AG09319 (cell line): ENCODE measurements at regions not wholly inside any gene's neighbourhood (a gene's known extent, or its start where the extent isn't known, plus 50 kb on each side); places are given as distances from the start of the nearest gene placed in this dataset.

ENCODE experiments used
- DNase-seq: peaks from one replicate; pipeline ENCODE4 v3.0.0-alpha.2; 2010; ENCODE audit warnings: low read depth; ENCODE audit errors: extremely low read depth
- CTCF ChIP-seq: IDR thresholded peaks from 2 replicates; pipeline ENCODE4 v1.5.1; 2011; ENCODE audit warnings: low read depth, mild to moderate bottlenecking, inconsistent platforms, low read length, moderate library complexity

GRCh38 chr7:33692956-33693355 is 212.4 kb upstream of the BMPER start:
- no peak for TF ChIP-seq CTCF
- no peak for DNase-seq

GRCh38 chr7:33694006-33694405 is 211.3 kb upstream of the BMPER start:
- no peak for DNase-seq
- no peak for TF ChIP-seq CTCF

- no peak for DNase-seq
- no peak for TF ChIP-seq CTCF
Observed at GRCh38 chr7:33697616-33698015, 207.7 kb upstream of the BMPER start.

- DNase-seq, result no peak
- TF ChIP-seq CTCF, result no peak
Observed at GRCh38 chr7:33698041-33698440, 207.3 kb upstream of the BMPER start.

GRCh38 chr7:33698692-33699128 is 206.6 kb upstream of the BMPER start:
- no peak for DNase-seq

GRCh38 chr7:33700001-33700899 is 205.1 kb upstream of the BMPER start:
- DNase-seq, result no peak
- TF ChIP-seq CTCF, result no peak

More at GRCh38 chr7:33698692-33699128, 206.6 kb upstream of the BMPER start:
- TF ChIP-seq CTCF, result no peak

GRCh38 chr7:33701189-33701740 is 204.1 kb upstream of the BMPER start:
- no peak for TF ChIP-seq CTCF
- no peak for DNase-seq
